Neuronal stem cell (in vitro differentiated cells): ENCODE measurements at regions not wholly inside any gene's neighbourhood (a gene's known extent, or its start where the extent isn't known, plus 50 kb on each side); places are given as distances from the start of the nearest gene placed in this dataset.
A peak's percentile ranks its signal among the peaks of the same experiment; 100 is the strongest.

Experiments used
- DNase-seq: peaks from one replicate; pipeline ENCODE4 v3.0.0-alpha.2; 2013; ENCODE audit warnings: low spot score
- H2AFZ ChIP-seq: one replicate; pipeline ENCODE4 v1.6.1; 2013; ENCODE audit warnings: mild to moderate bottlenecking, low read length, inconsistent platforms
- H2AK5ac ChIP-seq: 2 replicates; pipeline ENCODE4 v1.6.1; 2013; ENCODE audit warnings: low read depth, mild to moderate bottlenecking, inconsistent platforms, low read length, moderate library complexity, mixed read lengths
- H2BK120ac ChIP-seq: 2 replicates; pipeline ENCODE4 v1.6.1; 2013; ENCODE audit warnings: low read depth, mild to moderate bottlenecking, inconsistent platforms, low read length, moderate library complexity, mixed read lengths
- H2BK12ac ChIP-seq: one replicate; pipeline ENCODE4 v1.6.1; 2013; ENCODE audit warnings: low read length, inconsistent platforms
- H2BK15ac ChIP-seq: 2 replicates; pipeline ENCODE4 v1.6.1; 2013; ENCODE audit warnings: mild to moderate bottlenecking, low read length, inconsistent platforms, mixed read lengths
- H2BK5ac ChIP-seq: one replicate; pipeline ENCODE4 v1.6.1; 2013; ENCODE audit warnings: inconsistent platforms, mild to moderate bottlenecking, low read length, moderate library complexity
- H3K14ac ChIP-seq: one replicate; pipeline ENCODE4 v1.6.1; 2013; ENCODE audit warnings: low read length, inconsistent platforms
- H3K18ac ChIP-seq: 2 replicates; pipeline ENCODE4 v1.6.1; 2013; ENCODE audit warnings: low read length, inconsistent platforms
- H3K23ac ChIP-seq: 2 replicates; pipeline ENCODE4 v1.6.1; 2013; ENCODE audit warnings: low read depth, mild to moderate bottlenecking, mixed read lengths, low read length, inconsistent platforms; ENCODE audit not compliant: poor library complexity
- H3K27ac ChIP-seq: replicated peaks from 3 replicates; pipeline ENCODE4 v1.5.1; 2013; ENCODE audit warnings: low read length, inconsistent platforms
- H3K27me3 ChIP-seq, 3 experiments: 2 replicates each; pipeline ENCODE4 v1.6.1; 2013; ENCODE audit warnings: low read length in 3 of 3, mild to moderate bottlenecking in 2 of 3, inconsistent platforms in 1 of 3, low read depth in 1 of 3, mixed read lengths in 1 of 3, moderate library complexity in 1 of 3; ENCODE audit not compliant: control insufficient read depth in 3 of 3, insufficient read depth in 3 of 3
- H3K36me3 ChIP-seq, 2 donors: replicated peaks in 1 of 2; 2 replicates each; pipeline ENCODE4 v1.6.1; 2013; ENCODE audit warnings: low read length in 2 of 2; ENCODE audit not compliant: control insufficient read depth in 2 of 2, insufficient read depth in 2 of 2
- H3K4ac ChIP-seq: 2 replicates; pipeline ENCODE4 v1.6.1; 2013; ENCODE audit warnings: inconsistent platforms, mild to moderate bottlenecking, low read length, moderate library complexity
- H3K4me1 ChIP-seq, 2 donors: 1 replicate in 1 of 2; 2 replicates in 1 of 2; pipeline ENCODE4 v1.6.1; 2013; ENCODE audit warnings: low read length in 2 of 2, low read depth in 1 of 2; ENCODE audit not compliant: control insufficient read depth in 2 of 2, insufficient read depth in 1 of 2
- H3K4me2 ChIP-seq: one replicate; pipeline ENCODE4 v1.6.1; 2013; ENCODE audit warnings: mild to moderate bottlenecking, low read length, inconsistent platforms; ENCODE audit not compliant: insufficient read depth, poor library complexity, severe bottlenecking
- H3K4me3 ChIP-seq, 2 donors: 2 replicates each; pipeline ENCODE4 v1.5.1; 2013; ENCODE audit warnings: low read length in 2 of 2, mild to moderate bottlenecking in 2 of 2, inconsistent platforms in 1 of 2, moderate library complexity in 1 of 2
- H3K79me1 ChIP-seq: one replicate; pipeline ENCODE4 v1.6.1; 2013; ENCODE audit warnings: low read depth, mild to moderate bottlenecking, inconsistent platforms, low read length, moderate library complexity
- H3K9ac ChIP-seq: one replicate; pipeline ENCODE4 v1.6.1; 2013; ENCODE audit warnings: mild to moderate bottlenecking, low read depth, low read length, inconsistent platforms; ENCODE audit not compliant: poor library complexity
- H3K9me3 ChIP-seq, 2 donors: replicated peaks in 1 of 2; 2 replicates each; pipeline versions ENCODE3 to v1.6.1; 2013; ENCODE audit warnings: low read length in 2 of 2, mild to moderate bottlenecking in 2 of 2, inconsistent platforms in 1 of 2, low read depth in 1 of 2, mixed read lengths in 1 of 2, moderate library complexity in 1 of 2; ENCODE audit not compliant: control insufficient read depth in 2 of 2, insufficient read depth in 1 of 2
- H4K8ac ChIP-seq: one replicate; pipeline ENCODE4 v1.6.1; 2013; ENCODE audit warnings: low read depth, mild to moderate bottlenecking, inconsistent platforms, low read length, moderate library complexity
- H4K91ac ChIP-seq: one replicate; pipeline ENCODE4 v1.6.1; 2013; ENCODE audit warnings: low read length, low read depth, mild to moderate bottlenecking, inconsistent platforms; ENCODE audit not compliant: poor library complexity
- WGBS, 2 donors: extraction: QIAGEN DNeasy Blood & Tissue Kit; methylation state at CpG; one replicate each; pipeline ENCODE4 v1.1.7; 2013; ENCODE audit warnings: missing lambda C conversion rate in 2 of 2, mixed read lengths in 1 of 2; ENCODE audit not compliant: insufficient read length in 2 of 2, insufficient replicate concordance in 1 of 2; ENCODE audit errors: extremely low coverage in 2 of 2; 5-methylcytosine and 5-hydroxymethylcytosine counted together

GRCh38 chr16:85315866-85316265, 203.6 kb upstream of the CIBAR2 start:
- H3K27ac ChIP-seq: no peak overlapping the region
- H3K18ac ChIP-seq: no peak overlapping the region
- H3K4me2 ChIP-seq: no peak overlapping the region
- no peak overlapping the region for H3K4me3 ChIP-seq
- WGBS, 2 donors: no CpG with 5 or more reads among the region's 14 CpGs
- H3K27me3 ChIP-seq: peaks cover 0 to 4% (median 0%) of the 10 kb centered on the region in 3 experiments
- H4K91ac ChIP-seq: no peak overlapping the region
- H3K9ac ChIP-seq: no peak overlapping the region
- H3K36me3 ChIP-seq: no peaks in the 10 kb centered on the region
- DNase-seq: no peak
- H2BK15ac ChIP-seq: no peak overlapping the region
- H4K8ac ChIP-seq: no peak overlapping the region
- H3K4ac ChIP-seq: no peak overlapping the region
- no peak overlapping the region for H2AFZ ChIP-seq
- no peak overlapping the region for H2BK12ac ChIP-seq
- H3K9me3 ChIP-seq: peaks cover 0 to 2% of the 10 kb centered on the region in 2 donors
- peaks cover 37 to 59% of the 10 kb centered on the region in 2 donors for H3K4me1 ChIP-seq
- no peak overlapping the region for H2BK5ac ChIP-seq
- no peaks in the 10 kb centered on the region for H3K79me1 ChIP-seq
- no peak overlapping the region for H2AK5ac ChIP-seq
- H2BK120ac ChIP-seq: no peak overlapping the region
- H3K23ac ChIP-seq: peak overlapping the region; percentile 26
- no peak overlapping the region for H3K14ac ChIP-seq

- H2BK12ac ChIP-seq: no peak overlapping the region
- no peak overlapping the region for H3K9ac ChIP-seq
- no peak overlapping the region for H3K4me3 ChIP-seq
- no CpG with 5 or more reads among the region's 19 CpGs for WGBS, 2 donors
- H2BK15ac ChIP-seq: peak overlapping the region; percentile 72
- H3K4ac ChIP-seq: no peak overlapping the region
- no peak overlapping the region for H4K91ac ChIP-seq
- H3K4me2 ChIP-seq: no peak overlapping the region
- no peak overlapping the region for H3K23ac ChIP-seq
- peak; percentile 67 for DNase-seq
- no peak overlapping the region for H2AFZ ChIP-seq
- H3K9me3 ChIP-seq: peaks cover 0 to 2% of the 10 kb centered on the region in 2 donors
- peak overlapping the region; percentile 2 for H2BK120ac ChIP-seq
- no peaks in the 10 kb centered on the region for H3K79me1 ChIP-seq
- H3K14ac ChIP-seq: peak overlapping the region; percentile 83
- peak overlapping the region; percentile 81 for H2AK5ac ChIP-seq
- no peak overlapping the region for H2BK5ac ChIP-seq
- no peak overlapping the region for H3K27ac ChIP-seq
- no peak overlapping the region for H4K8ac ChIP-seq
- H3K36me3 ChIP-seq: no peaks in the 10 kb centered on the region
- peaks cover 33 to 54% of the 10 kb centered on the region in 2 donors for H3K4me1 ChIP-seq
- no peaks in the 10 kb centered on the region for H3K27me3 ChIP-seq
- H3K18ac ChIP-seq: peak overlapping the region; percentile 76
Measured at GRCh38 chr16:85316321-85316919, 204.1 kb upstream of the CIBAR2 start.

- Histone ChIP-seq H3K14ac (peak overlapping the region; percentile 5), H2BK5ac (no peak overlapping the region), H3K27ac (no peak overlapping the region), H3K9me3 (peaks cover 0 to 2% of the 10 kb centered on the region in 2 donors), H2BK12ac (no peak overlapping the region), H2BK120ac (peak overlapping the region; percentile 2), H2AK5ac (peak overlapping the region; percentile 81), H3K18ac (peak overlapping the region; percentile 76), H3K4me2 (no peak overlapping the region), H2AFZ (no peak overlapping the region), H3K36me3 (no peaks in the 10 kb centered on the region), H3K79me1 (no peaks in the 10 kb centered on the region), H2BK15ac (peak overlapping the region; percentile 72), H3K9ac (no peak overlapping the region), H3K4me3 (no peak overlapping the region), H3K23ac (peak overlapping the region; percentile 30), H4K91ac (no peak overlapping the region), H3K27me3 (no peaks in the 10 kb centered on the region), H3K4me1 (peaks cover 28 to 52% of the 10 kb centered on the region in 2 donors), H4K8ac (no peak overlapping the region), H3K4ac (no peak overlapping the region)
- no peak for DNase-seq
- no CpG with 5 or more reads among the region's 9 CpGs for WGBS, 2 donors
Measured at GRCh38 chr16:85316944-85317343, 204.7 kb upstream of the CIBAR2 start.

GRCh38 chr16:85317704-85318103, 205.4 kb upstream of the CIBAR2 start:
- no peak overlapping the region for H2BK5ac ChIP-seq
- no CpG with 5 or more reads among the region's 12 CpGs for WGBS, 2 donors

More at GRCh38 chr16:85317704-85318103, 205.4 kb upstream of the CIBAR2 start:
- H2BK120ac ChIP-seq: no peak overlapping the region
- H3K4me1 ChIP-seq: peaks cover 20 to 46% of the 10 kb centered on the region in 2 donors
- H2BK12ac ChIP-seq: peak overlapping the region; percentile 8
- no peaks in the 10 kb centered on the region for H3K36me3 ChIP-seq
- peak overlapping the region; percentile 5 for H3K14ac ChIP-seq
- H3K27me3 ChIP-seq: no peaks in the 10 kb centered on the region
- H3K79me1 ChIP-seq: no peaks in the 10 kb centered on the region
- DNase-seq: no peak
- H3K27ac ChIP-seq: no peak overlapping the region
- H2AFZ ChIP-seq: no peak overlapping the region
- no peak overlapping the region for H4K8ac ChIP-seq
- H3K4me3 ChIP-seq: no peak overlapping the region
- no peak overlapping the region for H3K23ac ChIP-seq
- peaks cover 0 to 2% of the 10 kb centered on the region in 2 donors for H3K9me3 ChIP-seq
- H4K91ac ChIP-seq: no peak overlapping the region
- H3K4ac ChIP-seq: no peak overlapping the region
- no peak overlapping the region for H3K9ac ChIP-seq
- H2AK5ac ChIP-seq: peak overlapping the region; percentile 81
- peak overlapping the region; percentile 41 for H3K18ac ChIP-seq
- peak overlapping the region; percentile 72 for H2BK15ac ChIP-seq
- H3K4me2 ChIP-seq: no peak overlapping the region
